K562 (cell line): ENCODE measurements at regions not wholly inside any gene's neighbourhood (a gene's known extent, or its start where the extent isn't known, plus 50 kb on each side); places are given as distances from the start of the nearest gene placed in this dataset.

Source experiments
- ATAC-seq: fragments of 200-7000 bp; cut with Tn5 transposase; 3 replicates; pipeline ENCODE4 v1.9.1; 2020; ENCODE audit warnings: moderate library complexity
- BruUV-seq: library from RNA; stranded (reverse); fragments of 400-500 nt; replicated peaks from 2 replicates; lab custom pipeline; 2021; lab: Mats Ljungman, UMichigan
- CTCF ChIA-PET: fragments of 300-600 bp; formaldehyde crosslinking; extraction: SDS; loops from one replicate; lab custom pipeline; 2021; ENCODE audit warnings: low intra/inter-chr PET ratio; lab: Yijun Ruan, JAX
- POLR2A ChIA-PET: fragments of 300-600, 350-650 bp; sonication (Branson Sonifier 250); formaldehyde crosslinking; extraction: SDS; loops from one replicate; lab custom pipeline; 2021; ENCODE audit warnings: antibody characterized with exemption, inconsistent platforms; lab: Yijun Ruan, JAX
- DNase-seq, 4 experiments: peaks; one replicate each; pipeline versions ENCODE4 v3.0.0 to v3.0.0-alpha.2; 2011 to 2018; ENCODE audit warnings: low spot score in 3 of 4, mixed read lengths in 3 of 4; ENCODE audit errors: extremely low read depth in 1 of 4
- FAIRE-seq: peaks from 2 replicates; lab custom pipeline; 2011; peaks lifted over from hg19 to GRCh38; lab: Jason Lieb, UNC
- H2AFZ ChIP-seq: 2 replicates; pipeline ENCODE4 v1.6.0; 2011; ENCODE audit warnings: low read depth, low read length, control low read depth, inconsistent platforms
- H3K27ac ChIP-seq: fragments of 200-600 bp; 3 replicates; pipeline ENCODE4 v1.8.0; 2011; ENCODE audit warnings: low read depth, mild to moderate bottlenecking, control low read depth, inconsistent platforms, low read length, moderate library complexity, mixed read lengths; ENCODE audit errors: extremely low read depth
- H3K27me3 ChIP-seq, 2 experiments: fragments of 300-600 bp in 1 of 2; 2 replicates in 1 of 2; 3 replicates in 1 of 2; pipeline versions ENCODE4 v1.6.0 to v1.8.0; 2011; ENCODE audit warnings: inconsistent platforms in 2 of 2, low read length in 2 of 2, mild to moderate bottlenecking in 1 of 2, mixed read lengths in 1 of 2, moderate library complexity in 1 of 2; ENCODE audit not compliant: control insufficient read depth in 2 of 2, insufficient read depth in 2 of 2
- H3K36me3 ChIP-seq: fragments of 300-600 bp; 3 replicates; pipeline ENCODE4 v1.8.0; 2011; ENCODE audit warnings: mild to moderate bottlenecking, low read length, inconsistent platforms; ENCODE audit not compliant: control insufficient read depth, insufficient read depth
- H3K4me1 ChIP-seq, 2 experiments: fragments of 200-600 bp in 1 of 2; replicated peaks in 1 of 2; 2 replicates in 1 of 2; 3 replicates in 1 of 2; pipeline versions ENCODE4 v1.5.1 to v1.8.0; 2011; ENCODE audit warnings: inconsistent platforms in 2 of 2, low read length in 2 of 2, mild to moderate bottlenecking in 1 of 2, mixed read lengths in 1 of 2, moderate library complexity in 1 of 2; ENCODE audit not compliant: control insufficient read depth in 2 of 2, insufficient read depth in 2 of 2
- H3K4me2 ChIP-seq: 2 replicates; pipeline ENCODE4 v1.6.1; 2011; ENCODE audit warnings: low read length, control low read depth, inconsistent platforms, mixed read lengths; ENCODE audit not compliant: insufficient read depth
- H3K4me3 ChIP-seq: fragments of 200-600 bp; sonication (generic), shearing (Covaris generic); 2 replicates; pipeline ENCODE4 v1.5.1; 2016; ENCODE audit warnings: control low read depth, inconsistent platforms
- H3K79me2 ChIP-seq: fragments of 200-600 bp; 3 replicates; pipeline ENCODE4 v1.8.0; 2011; ENCODE audit warnings: low read length, inconsistent platforms; ENCODE audit not compliant: control insufficient read depth, insufficient read depth
- H3K9ac ChIP-seq, 2 experiments: 2 replicates each; pipeline versions ENCODE4 v1.6.0 to v1.6.1; 2011; ENCODE audit warnings: low read depth in 2 of 2, low read length in 2 of 2, control low read depth in 1 of 2, inconsistent platforms in 1 of 2, mild to moderate bottlenecking in 1 of 2, mixed read lengths in 1 of 2; ENCODE audit not compliant: insufficient read depth in 1 of 2
- H3K9me1 ChIP-seq: one replicate; pipeline ENCODE4 v1.6.0; 2011; ENCODE audit warnings: inconsistent platforms, mild to moderate bottlenecking, low read length, moderate library complexity; ENCODE audit not compliant: control insufficient read depth, insufficient read depth
- H3K9me3 ChIP-seq: replicated peaks from 2 replicates; pipeline ENCODE4 v1.5.1; 2011; ENCODE audit warnings: low read depth, low read length, inconsistent platforms; ENCODE audit not compliant: control insufficient read depth, insufficient read depth
- H4K20me1 ChIP-seq: replicated peaks from 2 replicates; pipeline ENCODE4 v1.6.1; 2011; ENCODE audit warnings: low read length, inconsistent platforms, mixed read lengths; ENCODE audit not compliant: control insufficient read depth, insufficient read depth
- CCAR2 ChIP-seq: fragments of 200-400 bp; formaldehyde crosslinking; IDR thresholded peaks from 2 replicates; pipeline ENCODE4 v1.6.1; 2017; ENCODE audit warnings: mild to moderate bottlenecking, low read depth, low read length
- ILF3 ChIP-seq: fragments of 450-650 bp; IDR thresholded peaks from 2 replicates; pipeline ENCODE4 v1.6.1; 2018; ENCODE audit warnings: antibody characterized with exemption, mild to moderate bottlenecking, moderate library complexity, borderline replicate concordance
- NCOA2 ChIP-seq, 2 experiments: fragments of 450-650 bp; IDR thresholded peaks; 2 replicates each; pipeline ENCODE4 v1.6.1; 2018; ENCODE audit warnings: mild to moderate bottlenecking in 2 of 2, moderate library complexity in 1 of 2; ENCODE audit not compliant: partially characterized antibody in 2 of 2
- SNIP1 ChIP-seq: fragments of 450-650 bp; IDR thresholded peaks from 2 replicates; pipeline ENCODE4 v1.7.1; 2017; ENCODE audit warnings: low read depth, mild to moderate bottlenecking
- STAT5B ChIP-seq: fragments of 250-450 bp; sonication (Bioruptor Pico); IDR thresholded peaks from 2 replicates; pipeline ENCODE4 v1.8.0; 2021; ENCODE audit warnings: mild to moderate bottlenecking, inconsistent platforms
- TRIM28 ChIP-seq: fragments of 450-650 bp; IDR thresholded peaks from 2 replicates; pipeline ENCODE4 v1.6.1; 2017
- ZNF121 ChIP-seq: sonication (generic); formaldehyde crosslinking; conservative IDR thresholded peaks from 2 replicates; pipeline ENCODE4 v1.8.0; 2022; ENCODE audit warnings: missing genetic modification reagents
- ZNF395 ChIP-seq: fragments of 200-800 bp; sonication (Bioruptor generic); IDR thresholded peaks from 2 replicates; pipeline ENCODE4 v1.6.1; 2017; ENCODE audit warnings: missing genetic modification characterization, missing compliant biosample characterization
- ZNF609 ChIP-seq: sonication (generic); formaldehyde crosslinking; IDR thresholded peaks from 2 replicates; pipeline ENCODE4 v1.8.1; 2023; ENCODE audit warnings: missing genetic modification reagents, mild to moderate bottlenecking, borderline replicate concordance
- WGBS: fragments of 100-300 bp; shearing (Covaris generic); methylation state at CpG from one replicate; pipeline ENCODE4 v1.1.6; 2016; ENCODE audit warnings: low coverage, mixed read lengths; ENCODE audit not compliant: insufficient coverage; ENCODE audit errors: missing lambda C conversion rate; 5-methylcytosine and 5-hydroxymethylcytosine counted together
- in situ Hi-C: fragments of 300-500 bp; cut with MboI; formaldehyde crosslinking; loops from 4 replicates; pipeline ENCODE4 v1.15.0; 2018; ENCODE audit warnings: inconsistent platforms, mixed read lengths
- intact Hi-C: fragments of 100-400 bp; cut with micrococcal nuclease; formaldehyde crosslinking; loops from 2 replicates; pipeline ENCODE4 v1.14.2; 2022

GRCh38 chr4:37745946-37746345 lies 59.8 kb upstream of the RELL1 start:
- ChIA-PET POLR2A (no interaction called here), CTCF (no interaction called here)
- no peaks in the 10 kb centered on the region for H3K9me3 ChIP-seq
- DNase-seq, result no peak
- FAIRE-seq, result no peak
- no peak for ATAC-seq
- no peaks in the 10 kb centered on the region for H3K79me2 ChIP-seq
- BruUV-seq, result no TSS peak
- H3K4me2 ChIP-seq, result no peak overlapping the region
- no peaks in the 10 kb centered on the region for H3K4me1 ChIP-seq
- H3K27me3 ChIP-seq, result no peaks in the 10 kb centered on the region
- intact Hi-C loops, result no loop called here
- in situ Hi-C loops, result no loop called here
- no peak overlapping the region for H2AFZ ChIP-seq
- no peak overlapping the region for H3K4me3 ChIP-seq
- no peaks in the 10 kb centered on the region for H4K20me1 ChIP-seq
- H3K27ac ChIP-seq, result no peak overlapping the region
- no peaks in the 10 kb centered on the region for H3K36me3 ChIP-seq
- TF ChIP-seq ZNF395 (CRISPR knock-in tag), result no peak
- TF ChIP-seq NCOA2 (IDR thresholded peaks at IDR 0.05; ENCODE audit: partially characterized antibody in 2 of 2), result no peak
- TF ChIP-seq CCAR2, result no peak
- no peak for TF ChIP-seq ILF3
- TF ChIP-seq, all 486 proteins: peak for 0
- Histone ChIP-seq H3K9ac (no peak overlapping the region), H3K9me1 (no peaks in the 10 kb centered on the region)

- no peak for ATAC-seq
- no peak overlapping the region for H3K4me3 ChIP-seq
- POLR2A ChIA-PET, result interaction anchor here (1.9 kb wide), 1 partner anchor 9 kb away, joined by 8 read pairs; no protein-coding TSS in a partner anchor
- H3K4me2 ChIP-seq, result no peak overlapping the region
- H2AFZ ChIP-seq, result no peak overlapping the region
- WGBS, result 17% methylated on average over 1 of the region's 1 CpG
- no peak overlapping the region for H3K9ac ChIP-seq
- no peak for FAIRE-seq
- no peak for DNase-seq
- no peaks in the 10 kb centered on the region for H4K20me1 ChIP-seq
- H3K4me1 ChIP-seq, result no peaks in the 10 kb centered on the region
- H3K9me3 ChIP-seq, result no peaks in the 10 kb centered on the region
- no peaks in the 10 kb centered on the region for H3K79me2 ChIP-seq
- CTCF ChIA-PET, result no interaction called here
- BruUV-seq, result no TSS peak
- in situ Hi-C loops, result no loop called here
- intact Hi-C loops, result no loop called here
- no peak overlapping the region for H3K27ac ChIP-seq
- H3K27me3 ChIP-seq, result no peaks in the 10 kb centered on the region
- H3K9me1 ChIP-seq, result no peaks in the 10 kb centered on the region
- no peaks in the 10 kb centered on the region for H3K36me3 ChIP-seq
- TF ChIP-seq SNIP1, result no peak
- no peak for TF ChIP-seq STAT5B (CRISPR knock-in tag)
- no peak for TF ChIP-seq TRIM28
- TF ChIP-seq ZNF609 (CRISPR knock-in tag), result no peak
- TF ChIP-seq ZNF121 (CRISPR knock-in tag), result no peak
Observed at GRCh38 chr4:37742149-37742548, 56.0 kb upstream of the RELL1 start.
